Pancreas (tissue), 10 donors: ENCODE measurements at regions not wholly inside any gene's neighbourhood (a gene's known extent, or its start where the extent isn't known, plus 50 kb on each side); places are given as distances from the start of the nearest gene placed in this dataset.

ENCODE experiments used
- ATAC-seq, 4 donors: fragments of 200-7000 bp; cut with Tn5 transposase; one replicate each; pipeline versions ENCODE4 v1.8.0 to v1.9.1; 2020; ENCODE audit warnings: mild to moderate bottlenecking in 4 of 4, moderate library complexity in 4 of 4
- DNase-seq, 6 donors: peaks; one replicate each; pipeline ENCODE4 v3.0.0-alpha.2; 2020
- FAIRE-seq: peaks from 2 replicates; lab custom pipeline; 2012; peaks lifted over from hg19 to GRCh38; lab: Jason Lieb, UNC
- H3K27ac ChIP-seq, 4 donors: fragments of 200-600 bp; sonication (generic); 1 replicate in 3 of 4; 2 replicates in 1 of 4; pipeline versions ENCODE4 v1.5.0 to v1.8.0; 2020
- H3K27me3 ChIP-seq, 4 donors: fragments of 200-600 bp; one replicate each; pipeline ENCODE4 v1.8.0; 2021
- H3K36me3 ChIP-seq, 3 donors: fragments of 200-600 bp; sonication (generic) in 1 of 3; one replicate each; pipeline versions ENCODE4 v1.5.0 to v1.8.0; 2020 to 2021
- H3K4me1 ChIP-seq, 3 donors: fragments of 200-600 bp; one replicate each; pipeline ENCODE4 v1.8.0; 2021
- H3K4me3 ChIP-seq, 4 donors: fragments of 200-600 bp; sonication (generic) in 2 of 4; one replicate each; pipeline versions ENCODE4 v1.5.0 to v1.8.0; 2020 to 2021
- H3K9me3 ChIP-seq, 4 donors: fragments of 200-600 bp; one replicate each; pipeline ENCODE4 v1.8.0; 2021
- CTCF ChIP-seq, 4 donors: fragments of 200-600 bp; sonication (generic) in 3 of 4; IDR thresholded peaks; one replicate each; pipeline versions ENCODE4 v1.5.0 to v1.8.0; 2021; ENCODE audit warnings: antibody characterized with exemption in 4 of 4
- WGBS, 2 donors: extraction: QIAGEN DNeasy Blood & Tissue Kit; methylation state at CpG; one replicate each; pipeline ENCODE4 v1.1.7; 2013; 5-methylcytosine and 5-hydroxymethylcytosine counted together
- intact Hi-C, 3 donors: fragments of 100-400 bp; cut with DNase I; formaldehyde crosslinking; loops; one replicate each; pipeline versions ENCODE4 v1.11.1 to v1.14.2; 2022
- donor health status: healthy with polysubstance abuse.
- donor health status: DM: no; HTN: no; CAD: no; lungs with moderate emphysema.
- donor health status: DM: no; HTN: no; CAD: no.
- donor health status: control.
- donor health status: control.
- donor health status: Bipolar disorder and iron deficiency.
- donor health status: DM: yes; HTN: yes; CAD: no.
- donor health status: DM: no; HTN: no; CAD: no.
- donor health status: DM: no; HTN: no; CAD: no.
- donor health status: DM: yes; HTN: yes; CAD: no.

- Histone ChIP-seq H3K27me3 (no peaks in the 10 kb centered on the region), H3K9me3 (no peaks in the 10 kb centered on the region), H3K36me3 (no peaks in the 10 kb centered on the region), H3K4me3 (no peak overlapping the region), H3K4me1 (no peaks in the 10 kb centered on the region), H3K27ac (no peak overlapping the region)
- intact Hi-C loops, result no loop called here
- no peak for FAIRE-seq
- no peak for ATAC-seq
- no peak for DNase-seq
- TF ChIP-seq CTCF (IDR thresholded peaks at IDR 0.05), result no peak
- 61 to 69% methylated on average over 6 of the region's 6 CpGs for WGBS, 2 donors
These were observed 210.7 kb upstream of the NLRP1 start for GRCh38 chr17:5794881-5795506.

GRCh38 chr17:5797447-5798050, 213.2 kb upstream of the NLRP1 start:
- DNase-seq (no peak), ATAC-seq (no peak), FAIRE-seq (no peak)
- no peaks in the 10 kb centered on the region for H3K27me3 ChIP-seq
- H3K9me3 ChIP-seq, result no peaks in the 10 kb centered on the region
- H3K27ac ChIP-seq, result no peak overlapping the region
- intact Hi-C loops, result no loop called here
- no peaks in the 10 kb centered on the region for H3K4me1 ChIP-seq
- WGBS, 2 donors, result 26 to 31% methylated on average over 12 of the region's 12 CpGs
- TF ChIP-seq CTCF (IDR thresholded peaks at IDR 0.05), result no peak
- no peak overlapping the region for H3K4me3 ChIP-seq
- H3K36me3 ChIP-seq, result no peaks in the 10 kb centered on the region

- TF ChIP-seq CTCF (IDR thresholded peaks at IDR 0.05), result no peak
- Histone ChIP-seq H3K27ac (no peak overlapping the region), H3K27me3 (no peaks in the 10 kb centered on the region), H3K4me1 (no peaks in the 10 kb centered on the region), H3K4me3 (no peak overlapping the region), H3K36me3 (no peaks in the 10 kb centered on the region), H3K9me3 (no peaks in the 10 kb centered on the region)
- intact Hi-C loops, result no loop called here
- no peak for FAIRE-seq
- 30 to 42% methylated on average over 4 of the region's 4 CpGs for WGBS, 2 donors
- DNase-seq, result no peak
- no peak for ATAC-seq
These were observed 213.8 kb upstream of the NLRP1 start for GRCh38 chr17:5798094-5798493.

- DNase-seq (no peak), ATAC-seq (no peak), FAIRE-seq (no peak)
- Histone ChIP-seq H3K27me3 (no peaks in the 10 kb centered on the region), H3K4me3 (no peak overlapping the region), H3K27ac (no peak overlapping the region), H3K36me3 (no peaks in the 10 kb centered on the region), H3K9me3 (no peaks in the 10 kb centered on the region), H3K4me1 (no peaks in the 10 kb centered on the region)
- 38 to 45% methylated on average over 9 of the region's 9 CpGs for WGBS, 2 donors
- intact Hi-C loops, result no loop called here
- no peak for TF ChIP-seq CTCF (IDR thresholded peaks at IDR 0.05)
These were observed 215.8 kb upstream of the NLRP1 start for GRCh38 chr17:5800131-5800530.

- intact Hi-C loops, result no loop called here
- FAIRE-seq, result no peak
- no peaks in the 10 kb centered on the region for H3K27me3 ChIP-seq
- TF ChIP-seq CTCF (IDR thresholded peaks at IDR 0.05), result no peak
- H3K4me1 ChIP-seq, result no peaks in the 10 kb centered on the region
- no peak for DNase-seq
- no peak for ATAC-seq
- no peak overlapping the region for H3K4me3 ChIP-seq
- H3K36me3 ChIP-seq, result no peaks in the 10 kb centered on the region
- H3K9me3 ChIP-seq, result no peaks in the 10 kb centered on the region
- no peak overlapping the region for H3K27ac ChIP-seq
- 25 to 38% methylated on average over 7 of the region's 7 CpGs for WGBS, 2 donors
These were observed 216.3 kb upstream of the NLRP1 start for GRCh38 chr17:5800646-5801045.
